GM12892 (cell line): ENCODE measurements at regions not wholly inside any gene's neighbourhood (a gene's known extent, or its start where the extent isn't known, plus 50 kb on each side); places are given as distances from the start of the nearest gene placed in this dataset.

Experiments used
- POLR2A ChIP-seq: IDR thresholded peaks from 2 replicates; pipeline ENCODE4 v1.6.1; 2011; ENCODE audit warnings: low read depth, low read length, control low read depth
- POLR2AphosphoS5 ChIP-seq: IDR thresholded peaks from 2 replicates; pipeline ENCODE4 v1.6.1; 2011; ENCODE audit warnings: low read depth, low read length, control low read depth

DNA sequence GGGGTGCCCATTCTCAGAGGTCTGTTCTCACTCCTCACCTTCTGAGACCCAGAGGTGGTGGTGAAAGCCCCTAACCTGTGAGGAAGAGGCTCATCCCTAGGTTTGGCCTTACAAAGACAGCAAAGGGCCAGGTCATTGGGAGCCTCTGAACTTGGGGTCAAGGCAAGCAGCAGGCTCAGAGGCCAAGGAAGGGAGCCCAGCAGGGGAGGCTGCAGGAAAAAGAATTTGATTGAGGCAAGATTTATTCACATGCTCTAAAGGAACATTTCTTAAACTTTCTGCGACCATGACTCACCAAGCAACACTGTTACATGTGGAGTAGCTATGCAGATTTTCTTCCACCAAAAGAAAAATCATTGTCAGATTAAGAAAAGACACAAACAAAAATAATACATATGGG lies 132.5 kb upstream of the SYT6 start:
- TF ChIP-seq POLR2A (no peak), POLR2AphosphoS5 (no peak)
